ENCODE measurements at regions not wholly inside any gene's neighbourhood (a gene's known extent, or its start where the extent isn't known, plus 50 kb on each side); places are given as distances from the start of the nearest gene placed in this dataset.

DNA sequence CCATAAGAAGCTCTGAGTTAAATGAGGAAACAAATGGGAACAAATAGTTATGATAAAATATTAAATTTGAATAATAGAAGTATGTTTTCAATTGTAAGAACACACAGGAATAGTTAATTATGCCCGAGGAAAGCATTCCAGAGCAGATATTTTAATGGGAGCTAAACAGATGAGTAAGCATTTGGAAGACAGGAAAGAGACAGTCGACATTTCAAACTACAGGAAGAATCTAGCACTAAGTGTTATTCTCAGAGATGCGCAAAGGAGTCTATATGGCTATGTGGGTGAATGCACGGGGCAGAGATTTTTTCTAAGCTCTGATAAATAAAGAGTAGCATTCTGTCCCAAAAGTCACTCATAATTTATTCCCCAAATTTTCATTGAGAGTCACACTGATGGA lies 64.5 kb upstream of the SSTR1 start:
- H3K27ac Mint-ChIP-seq, result no peak overlapping the region
- no peak overlapping the region for H3K4me3 Mint-ChIP-seq
- no peaks in the 10 kb centered on the region for H3K4me1 Mint-ChIP-seq (ENCODE audit: low read depth)
- H3K36me3 Mint-ChIP-seq (ENCODE audit: low read depth), result no peaks in the 10 kb centered on the region
- intact Hi-C loops (cut with micrococcal nuclease), result no loop called here
- H3K27me3 Mint-ChIP-seq, result no peaks in the 10 kb centered on the region
- H3K9me3 Mint-ChIP-seq, result no peaks in the 10 kb centered on the region

GRCh38 chr14:38143659-38144505 lies 63.8 kb upstream of the SSTR1 start:
- Mint-ChIP-seq H3K36me3 (ENCODE audit: low read depth) (no peaks in the 10 kb centered on the region), H3K9me3 (no peaks in the 10 kb centered on the region), H3K4me3 (no peak overlapping the region), H3K27ac (no peak overlapping the region), H3K4me1 (ENCODE audit: low read depth) (no peaks in the 10 kb centered on the region), H3K27me3 (no peaks in the 10 kb centered on the region)
- intact Hi-C loops (cut with micrococcal nuclease), result no loop called here

DNA sequence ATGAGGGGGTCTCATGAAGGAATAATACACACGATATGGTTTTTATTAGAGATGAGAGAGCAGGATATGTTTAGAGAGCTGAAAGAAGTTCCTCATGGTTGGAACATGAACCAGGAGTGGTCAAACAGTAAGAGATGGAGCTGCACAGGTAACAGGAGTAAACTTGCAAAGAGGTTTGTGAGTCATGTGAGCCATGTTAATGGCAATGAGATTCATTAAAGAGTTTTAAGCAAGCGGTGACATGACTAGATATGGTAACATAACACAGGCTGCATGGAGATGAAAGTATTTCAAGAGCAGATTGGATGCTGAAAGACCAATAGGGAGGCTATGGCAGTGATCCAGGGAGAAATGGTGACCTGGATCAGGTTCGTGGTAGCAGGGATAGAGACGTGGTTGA lies 62.6 kb upstream of the SSTR1 start:
- no peaks in the 10 kb centered on the region for H3K4me1 Mint-ChIP-seq (ENCODE audit: low read depth)
- no peaks in the 10 kb centered on the region for H3K9me3 Mint-ChIP-seq
- H3K27me3 Mint-ChIP-seq, result no peaks in the 10 kb centered on the region
- H3K27ac Mint-ChIP-seq, result no peak overlapping the region
- H3K36me3 Mint-ChIP-seq (ENCODE audit: low read depth), result no peaks in the 10 kb centered on the region
- no peak overlapping the region for H3K4me3 Mint-ChIP-seq
- intact Hi-C loops (cut with micrococcal nuclease), result no loop called here

GRCh38 chr14:38150075-38150474 lies 57.6 kb upstream of the SSTR1 start:
- Mint-ChIP-seq H3K27me3 (no peaks in the 10 kb centered on the region), H3K4me1 (ENCODE audit: low read depth) (no peaks in the 10 kb centered on the region), H3K9me3 (no peaks in the 10 kb centered on the region), H3K27ac (no peak overlapping the region), H3K4me3 (no peak overlapping the region), H3K36me3 (ENCODE audit: low read depth) (no peaks in the 10 kb centered on the region)
- intact Hi-C loops (cut with micrococcal nuclease), result no loop called here
